Peyer's patch (tissue), 4 donors: ENCODE measurements at regions not wholly inside any gene's neighbourhood (a gene's known extent, or its start where the extent isn't known, plus 50 kb on each side); places are given as distances from the start of the nearest gene placed in this dataset.

Source experiments
- DNase-seq, 3 donors: peaks; one replicate each; pipeline ENCODE4 v3.0.0-alpha.2; 2017 to 2019
- H3K27ac ChIP-seq, 4 donors: fragments of 200-600 bp; sonication (generic); one replicate each; pipeline ENCODE4 v1.5.1; 2016 to 2019
- H3K27me3 ChIP-seq, 2 donors: fragments of 200-600 bp; sonication (generic); one replicate each; pipeline ENCODE4 v1.5.1; 2019
- H3K36me3 ChIP-seq, 3 donors: fragments of 200-600 bp; sonication (generic); one replicate each; pipeline ENCODE4 v1.5.1; 2016 to 2019
- H3K4me1 ChIP-seq, 4 donors: fragments of 200-600 bp; sonication (generic); one replicate each; pipeline ENCODE4 v1.5.1; 2016 to 2019
- H3K4me3 ChIP-seq, 4 donors: fragments of 200-600 bp; sonication (generic); 1 replicate in 3 of 4; 2 replicates in 1 of 4; pipeline ENCODE4 v1.5.1; 2016 to 2019; ENCODE audit warnings: mild to moderate bottlenecking in 1 of 4
- H3K9me3 ChIP-seq, 4 donors: fragments of 200-600 bp; sonication (generic); one replicate each; pipeline ENCODE4 v1.5.1; 2016 to 2019; ENCODE audit warnings: mild to moderate bottlenecking in 1 of 4
- POLR2A ChIP-seq, 2 donors: fragments of 450-650 bp; IDR thresholded peaks; one replicate each; pipeline ENCODE4 v1.5.1; 2017; ENCODE audit warnings: antibody characterized with exemption in 2 of 2, mild to moderate bottlenecking in 2 of 2, moderate library complexity in 2 of 2
- TF ChIP-seq, protein P1 (sequence below), 6 experiments: fragments of 450-650 bp in 4 of 6; fragments of 200-600 bp in 2 of 6; sonication (generic) in 1 of 6; IDR thresholded peaks; one replicate each; pipeline ENCODE4 v1.5.1; 2017 to 2019; ENCODE audit warnings: antibody characterized with exemption in 6 of 6, mild to moderate bottlenecking in 3 of 6, moderate library complexity in 1 of 6

DNA sequence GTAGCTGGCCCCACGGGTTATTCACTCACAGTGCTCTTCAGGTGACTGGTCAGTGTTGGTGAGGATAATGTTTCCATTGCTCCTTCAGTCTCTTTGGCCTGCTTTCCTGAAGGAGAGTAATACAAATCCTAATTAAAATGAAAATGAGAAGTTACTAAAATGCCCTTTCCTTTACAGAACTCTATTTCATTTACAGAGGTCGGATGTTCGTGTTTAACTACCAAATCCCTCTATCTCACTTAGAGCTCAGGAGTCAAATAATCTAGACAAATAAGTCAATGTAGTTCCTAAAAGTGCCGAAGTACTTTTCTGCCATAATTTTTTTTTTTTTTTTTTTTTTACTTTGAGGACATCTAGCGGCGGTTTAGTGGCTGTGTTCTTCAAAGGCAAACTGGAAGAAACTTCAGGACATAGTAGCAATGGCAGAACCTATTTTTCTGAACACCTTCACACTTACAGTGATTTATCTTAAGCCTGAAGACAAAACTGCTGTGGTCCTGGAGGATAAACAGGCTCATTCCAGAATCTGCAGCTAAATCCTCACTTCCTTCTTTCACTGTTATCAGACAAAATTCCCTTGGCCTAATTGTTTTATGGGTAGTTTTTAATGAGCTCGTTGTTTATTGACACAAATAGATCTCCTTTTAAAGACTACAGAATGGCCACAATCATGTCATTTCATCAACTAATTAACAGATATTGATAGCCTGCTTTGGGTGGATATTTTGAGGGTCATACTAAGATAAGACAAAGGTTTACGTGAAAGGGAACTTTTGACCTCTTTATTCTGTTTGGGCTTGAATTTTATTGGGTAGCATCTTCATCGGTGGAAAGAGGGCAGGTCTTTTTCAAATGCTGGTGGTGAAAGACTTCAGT, 207.6 kb upstream of the DMRTA1 start:
- H3K9me3 ChIP-seq, result no peaks in the 10 kb centered on the region
- no peak for DNase-seq
- TF ChIP-seq, protein P1, sequence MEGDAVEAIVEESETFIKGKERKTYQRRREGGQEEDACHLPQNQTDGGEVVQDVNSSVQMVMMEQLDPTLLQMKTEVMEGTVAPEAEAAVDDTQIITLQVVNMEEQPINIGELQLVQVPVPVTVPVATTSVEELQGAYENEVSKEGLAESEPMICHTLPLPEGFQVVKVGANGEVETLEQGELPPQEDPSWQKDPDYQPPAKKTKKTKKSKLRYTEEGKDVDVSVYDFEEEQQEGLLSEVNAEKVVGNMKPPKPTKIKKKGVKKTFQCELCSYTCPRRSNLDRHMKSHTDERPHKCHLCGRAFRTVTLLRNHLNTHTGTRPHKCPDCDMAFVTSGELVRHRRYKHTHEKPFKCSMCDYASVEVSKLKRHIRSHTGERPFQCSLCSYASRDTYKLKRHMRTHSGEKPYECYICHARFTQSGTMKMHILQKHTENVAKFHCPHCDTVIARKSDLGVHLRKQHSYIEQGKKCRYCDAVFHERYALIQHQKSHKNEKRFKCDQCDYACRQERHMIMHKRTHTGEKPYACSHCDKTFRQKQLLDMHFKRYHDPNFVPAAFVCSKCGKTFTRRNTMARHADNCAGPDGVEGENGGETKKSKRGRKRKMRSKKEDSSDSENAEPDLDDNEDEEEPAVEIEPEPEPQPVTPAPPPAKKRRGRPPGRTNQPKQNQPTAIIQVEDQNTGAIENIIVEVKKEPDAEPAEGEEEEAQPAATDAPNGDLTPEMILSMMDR (IDR thresholded peaks at IDR 0.05), result peak in 5 of 6 experiments; percentile 14 to 43 (median 36)
- no peak for TF ChIP-seq POLR2A (IDR thresholded peaks at IDR 0.05)

DNA sequence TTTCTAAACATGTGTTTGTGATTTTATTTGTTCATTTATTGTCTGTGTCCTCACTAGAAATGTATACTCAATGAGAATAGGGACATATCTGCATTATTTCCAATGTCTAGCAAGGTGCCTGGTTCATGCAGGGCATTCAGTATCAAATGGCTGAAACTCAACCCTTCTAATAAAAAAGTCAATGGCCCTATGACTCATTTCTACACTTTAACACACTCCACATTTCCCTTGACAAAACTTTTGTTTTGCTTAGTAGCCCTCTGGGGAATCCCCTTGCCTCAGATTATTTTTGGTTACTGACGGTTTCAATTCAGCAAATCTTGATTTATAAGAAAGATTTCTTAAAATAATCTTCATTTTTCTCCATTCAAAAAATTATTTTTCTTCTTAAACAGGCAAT, 206.0 kb upstream of the DMRTA1 start:
- Histone ChIP-seq H3K4me3 (no peak overlapping the region), H3K4me1 (no peaks in the 10 kb centered on the region), H3K9me3 (no peaks in the 10 kb centered on the region), H3K27ac (no peak overlapping the region), H3K36me3 (no peaks in the 10 kb centered on the region), H3K27me3 (no peaks in the 10 kb centered on the region)
- DNase-seq, result no peak
- TF ChIP-seq, protein P1 (IDR thresholded peaks at IDR 0.05), result no peak
- no peak for TF ChIP-seq POLR2A (IDR thresholded peaks at IDR 0.05)

More for the DNA sequence above, 207.6 kb upstream of the DMRTA1 start:
- no peaks in the 10 kb centered on the region for H3K36me3 ChIP-seq
- no peaks in the 10 kb centered on the region for H3K27me3 ChIP-seq
- no peak overlapping the region for H3K27ac ChIP-seq
- no peak overlapping the region for H3K4me3 ChIP-seq
- no peaks in the 10 kb centered on the region for H3K4me1 ChIP-seq

DNA sequence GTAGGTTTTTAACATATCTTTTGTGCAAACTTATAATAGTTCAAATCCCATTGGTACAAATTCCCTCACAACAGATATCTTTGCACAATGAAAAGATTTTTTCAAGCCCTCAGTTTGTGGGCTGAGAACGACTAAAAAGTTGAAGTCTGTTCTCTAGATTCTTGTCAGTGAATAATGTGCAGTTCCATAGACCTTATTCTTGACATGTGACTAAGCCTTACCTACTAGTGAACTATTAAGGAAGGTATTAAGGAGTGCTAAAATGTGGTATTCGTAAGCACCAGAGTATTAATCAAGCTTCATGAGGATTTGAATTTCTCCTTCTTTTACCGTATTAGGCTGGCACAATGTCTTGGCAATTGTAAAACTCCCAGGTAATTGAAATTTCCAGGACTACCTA, 205.6 kb upstream of the DMRTA1 start:
- no peaks in the 10 kb centered on the region for H3K36me3 ChIP-seq
- no peaks in the 10 kb centered on the region for H3K9me3 ChIP-seq
- no peak for TF ChIP-seq POLR2A (IDR thresholded peaks at IDR 0.05)
- TF ChIP-seq, protein P1 (IDR thresholded peaks at IDR 0.05), result no peak
- no peaks in the 10 kb centered on the region for H3K27me3 ChIP-seq
- no peaks in the 10 kb centered on the region for H3K4me1 ChIP-seq
- no peak for DNase-seq
- no peak overlapping the region for H3K27ac ChIP-seq
- H3K4me3 ChIP-seq, result no peak overlapping the region

DNA sequence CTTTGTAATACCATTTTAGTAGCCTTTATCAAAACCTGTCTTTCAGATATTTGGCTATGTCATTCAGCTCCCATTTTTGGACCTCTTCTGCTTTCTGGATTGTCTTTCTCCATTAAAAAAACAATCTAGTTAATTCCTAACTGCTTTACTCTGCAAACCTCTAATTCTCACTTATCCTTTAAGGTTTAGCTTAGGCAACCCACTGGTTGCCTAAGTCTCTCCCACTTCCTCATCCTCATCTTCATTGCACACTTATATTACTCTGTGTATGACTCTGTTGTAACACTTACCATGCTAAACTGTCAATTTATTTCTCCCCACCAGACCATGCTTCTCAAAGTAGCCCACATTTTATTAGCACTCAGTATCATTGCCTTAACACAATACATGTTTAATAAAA, 205.0 kb upstream of the DMRTA1 start:
- H3K36me3 ChIP-seq, result no peaks in the 10 kb centered on the region
- H3K9me3 ChIP-seq, result no peaks in the 10 kb centered on the region
- TF ChIP-seq POLR2A (IDR thresholded peaks at IDR 0.05), result no peak
- TF ChIP-seq, protein P1 (IDR thresholded peaks at IDR 0.05), result no peak
- no peak overlapping the region for H3K4me3 ChIP-seq
- DNase-seq, result no peak
- H3K4me1 ChIP-seq, result no peaks in the 10 kb centered on the region
- no peak overlapping the region for H3K27ac ChIP-seq
- no peaks in the 10 kb centered on the region for H3K27me3 ChIP-seq

DNA sequence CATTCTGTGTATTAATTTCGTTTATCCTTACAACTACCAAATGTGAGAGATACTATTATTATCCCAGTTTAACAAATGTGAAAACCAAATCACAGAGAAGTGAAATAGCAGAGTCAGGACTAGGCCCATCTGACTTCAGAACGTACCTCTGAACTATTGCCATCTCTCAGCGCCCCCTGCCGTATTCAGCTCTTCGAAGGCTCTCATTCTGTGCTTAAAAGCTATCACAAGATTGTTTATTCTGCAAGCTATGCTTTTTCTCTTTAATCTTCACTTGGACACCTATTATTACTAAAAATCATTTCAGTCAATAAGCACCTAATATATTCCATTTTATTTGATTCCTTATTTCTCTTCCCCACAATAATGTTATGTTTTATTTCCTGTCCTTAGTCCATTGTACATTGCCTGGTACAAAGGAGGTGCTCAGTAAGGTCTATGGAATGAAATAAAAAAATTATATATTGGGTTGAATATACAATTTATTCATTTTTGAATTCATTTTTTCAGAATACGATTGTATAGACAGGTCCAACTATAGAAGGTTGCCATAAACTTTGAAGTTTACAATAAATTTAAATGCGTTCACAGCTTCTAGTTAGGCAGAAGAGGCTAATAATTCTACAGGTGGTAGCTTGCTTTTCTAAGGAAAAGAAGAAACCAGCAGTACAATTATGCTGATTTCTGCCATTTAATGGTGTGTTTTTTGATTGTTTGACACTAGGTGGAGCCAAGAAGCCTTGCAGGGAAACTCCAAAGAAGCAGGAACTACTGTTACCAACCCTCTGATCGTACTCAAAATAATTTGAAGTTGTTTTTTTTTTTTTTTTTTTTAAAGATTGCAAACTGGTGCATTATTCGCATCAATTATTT, 202.2 kb upstream of the DMRTA1 start:
- H3K9me3 ChIP-seq, result no peaks in the 10 kb centered on the region
- no peaks in the 10 kb centered on the region for H3K4me1 ChIP-seq
- H3K27ac ChIP-seq, result no peak overlapping the region
- no peak overlapping the region for H3K4me3 ChIP-seq
- DNase-seq, result peak in 2 of 3 donors; percentile 32 to 71
- H3K27me3 ChIP-seq, result no peaks in the 10 kb centered on the region
- H3K36me3 ChIP-seq, result no peaks in the 10 kb centered on the region
- TF ChIP-seq POLR2A (IDR thresholded peaks at IDR 0.05), result no peak
- TF ChIP-seq, protein P1 (IDR thresholded peaks at IDR 0.05), result peak in 5 of 6 experiments; percentile 22 to 61 (median 53)
